Ramos (cell line): ENCODE measurements at regions not wholly inside any gene's neighbourhood (a gene's known extent, or its start where the extent isn't known, plus 50 kb on each side); places are given as distances from the start of the nearest gene placed in this dataset.
"Not testable (repeated sequence)": the region's sequence is repeated elsewhere in the genome, so short reads cannot be mapped to it uniquely, and the experiment has no call there.

Experiments used
- in situ Hi-C: fragments of 300-500 bp; cut with MboI; formaldehyde crosslinking; loops from one replicate; pipeline ENCODE4 v1.14.3; 2022; ENCODE audit warnings: low sequenced_read_pairs; ENCODE audit not compliant: unreplicated experiment

DNA sequence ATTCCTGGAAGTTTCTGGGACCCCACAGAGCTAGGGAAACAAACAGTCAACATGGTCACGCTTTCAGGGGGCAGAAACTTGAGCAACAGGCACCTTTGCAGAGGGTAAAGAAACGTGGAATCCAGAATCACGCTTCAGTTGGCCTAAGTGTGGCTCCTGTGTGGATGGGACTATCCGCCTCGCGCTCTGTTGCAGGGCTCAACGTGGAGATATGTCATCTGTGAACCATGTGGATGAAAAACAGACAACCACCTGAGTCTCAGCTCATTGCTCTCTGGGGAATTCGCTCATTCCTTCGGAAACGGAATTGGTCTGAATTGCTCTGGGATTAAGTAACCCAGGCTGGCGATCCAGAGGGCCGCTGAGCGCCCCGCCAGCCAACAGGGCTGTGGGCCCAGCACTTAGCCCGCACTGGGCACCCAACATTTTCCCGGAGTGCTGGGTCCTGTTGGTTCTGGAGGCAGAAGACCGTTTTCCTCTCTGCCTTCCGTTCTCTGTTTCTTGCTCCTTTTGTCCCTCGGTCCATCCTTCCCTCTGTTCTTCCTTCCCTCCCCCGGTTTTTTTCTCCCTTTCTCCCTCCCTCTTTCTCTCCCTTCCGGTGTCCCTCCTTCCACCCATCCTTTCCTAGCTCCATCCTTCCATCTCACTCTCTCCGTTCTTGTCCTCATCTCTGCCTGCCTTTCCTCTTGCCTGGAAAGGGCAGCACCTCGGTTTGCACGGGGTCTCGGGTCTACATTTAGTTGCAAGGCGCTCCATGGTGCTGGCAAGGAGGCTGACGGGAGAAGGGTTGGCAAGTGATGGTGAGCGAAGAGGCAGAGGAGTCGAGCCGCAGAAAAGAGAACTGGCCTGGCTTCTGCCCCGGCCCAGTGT is 1379.8 kb upstream of the DEFB115 start:
- in situ Hi-C loops = not testable (repeated sequence)

DNA sequence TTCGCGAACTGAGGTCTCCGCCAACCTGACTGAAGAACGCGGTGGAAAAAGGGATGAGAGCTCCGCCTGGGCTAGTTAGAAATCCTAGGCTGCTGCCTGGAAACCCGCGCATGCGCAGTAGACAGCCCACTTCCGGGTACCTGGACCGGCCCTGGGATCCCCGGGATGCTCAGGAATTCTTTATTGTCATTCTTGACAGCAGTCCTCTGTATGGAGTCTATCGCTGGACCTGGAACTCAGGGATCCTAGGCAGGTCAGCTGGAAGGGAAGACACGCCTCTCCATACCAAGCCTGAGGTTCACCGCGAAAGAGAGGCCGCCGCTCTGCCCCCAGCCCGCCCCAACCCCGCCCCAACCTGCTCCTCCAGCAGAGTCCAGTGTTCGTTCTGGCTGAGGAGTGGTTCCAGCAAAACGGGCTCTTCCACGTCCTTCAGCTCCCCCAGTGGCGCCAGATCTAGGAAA is 1379.2 kb upstream of the DEFB115 start:
- in situ Hi-C loops = no loop called here

DNA sequence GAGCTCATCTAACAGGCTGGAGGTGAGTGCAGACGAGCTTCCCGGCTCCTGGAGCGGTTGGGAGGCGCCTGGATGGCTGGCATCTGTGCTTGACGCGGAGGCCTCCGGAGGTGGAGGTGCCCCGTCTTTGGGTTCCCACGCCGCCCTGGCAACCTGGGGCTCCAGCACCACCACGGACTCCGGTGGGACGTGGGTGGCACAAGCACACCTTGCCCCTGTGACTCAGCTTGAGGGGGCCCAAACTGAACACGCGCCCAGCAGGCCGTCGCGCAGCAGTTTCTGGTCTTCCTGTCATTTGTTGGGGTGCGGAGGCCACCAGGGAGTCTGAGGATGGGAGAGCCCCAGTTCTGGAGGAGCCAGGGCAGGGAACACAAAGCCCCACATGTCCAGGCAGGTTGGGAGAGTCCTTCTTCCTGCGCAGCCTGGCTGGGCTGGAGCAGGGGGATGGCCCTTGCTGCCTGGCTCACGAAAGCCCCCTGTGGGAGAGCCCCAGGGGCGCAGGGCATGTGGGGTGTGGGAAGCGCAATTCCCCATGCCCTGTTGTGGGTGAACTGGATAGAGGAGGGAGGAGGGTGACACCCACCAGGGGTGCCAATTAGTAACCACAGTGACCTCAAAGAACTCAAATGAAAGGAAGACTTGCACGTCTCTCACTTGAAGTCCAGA is 1378.6 kb upstream of the DEFB115 start:
- in situ Hi-C loops = no loop called here

DNA sequence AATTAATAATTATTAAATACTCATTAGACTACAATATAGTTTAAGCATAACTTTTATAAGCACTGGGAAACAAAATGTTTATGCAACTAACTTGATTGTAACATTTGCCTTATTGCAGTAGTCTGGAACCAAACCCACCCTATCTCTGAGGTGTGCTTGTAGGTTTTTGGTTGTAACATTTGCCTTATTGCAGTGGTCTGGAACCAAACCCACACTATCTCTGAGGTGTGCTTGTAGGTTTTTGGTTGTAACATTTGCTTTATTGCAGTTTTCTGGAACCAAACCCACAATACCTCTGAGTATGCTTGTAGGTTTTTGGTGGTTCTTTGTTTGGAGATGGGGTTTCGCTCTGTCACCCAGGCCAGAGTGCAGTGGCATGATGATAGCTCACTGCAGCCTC is 1376.4 kb upstream of the DEFB115 start:
- in situ Hi-C loops = not testable (repeated sequence)

GRCh38 chr20:29883514-29884219 is 1373.8 kb upstream of the DEFB115 start:
- in situ Hi-C loops = not testable (repeated sequence)

- in situ Hi-C loops = not testable (repeated sequence)
Observed at GRCh38 chr20:29884322-29884721, 1373.1 kb upstream of the DEFB115 start.

GRCh38 chr20:29885282-29886185 is 1371.9 kb upstream of the DEFB115 start:
- in situ Hi-C loops = not testable (repeated sequence)

GRCh38 chr20:29891555-29891954 is 1365.9 kb upstream of the DEFB115 start:
- in situ Hi-C loops = not testable (repeated sequence)
